Fibroblast of lung (primary cell): ENCODE measurements at regions not wholly inside any gene's neighbourhood (a gene's known extent, or its start where the extent isn't known, plus 50 kb on each side); places are given as distances from the start of the nearest gene placed in this dataset.

ENCODE experiments used
- CTCF ChIP-seq, 2 donors: IDR thresholded peaks in 1 of 2; conservative IDR thresholded peaks in 1 of 2; 1 replicate in 1 of 2; 2 replicates in 1 of 2; pipeline ENCODE4 v1.5.1; 2011 to 2012; ENCODE audit warnings: low read length in 2 of 2, control low read depth in 1 of 2, inconsistent platforms in 1 of 2, low read depth in 1 of 2, mild to moderate bottlenecking in 1 of 2
- EZH2 ChIP-seq: IDR thresholded peaks from 2 replicates; pipeline ENCODE4 v1.5.1; 2012; ENCODE audit warnings: low read length, control low read depth, mild to moderate bottlenecking; ENCODE audit errors: missing control alignments

- TF ChIP-seq CTCF (conservative IDR thresholded peaks at IDR 0.05 in 1 of 2, IDR thresholded peaks at IDR 0.05 in 1 of 2; ENCODE audit: low read depth in 1 of 2, low read length in 2 of 2) (no peak), EZH2 (no peak)
Measured at GRCh38 chr14:101380512-101380911, 180.8 kb upstream of the DIO3 start.
